Fibroblast of villous mesenchyme (primary cell): ENCODE measurements at regions not wholly inside any gene's neighbourhood (a gene's known extent, or its start where the extent isn't known, plus 50 kb on each side); places are given as distances from the start of the nearest gene placed in this dataset.

Source experiments
- DNase-seq: peaks from one replicate; pipeline ENCODE4 v3.0.0-alpha.2; 2010; ENCODE audit warnings: low read depth
- H3K4me3 ChIP-seq: 2 replicates; pipeline ENCODE4 v1.5.1; 2011; ENCODE audit warnings: low read depth, mild to moderate bottlenecking, low read length
- CTCF ChIP-seq: IDR thresholded peaks from 2 replicates; pipeline ENCODE4 v1.5.1; 2012; ENCODE audit warnings: low read depth, mild to moderate bottlenecking, low read length; ENCODE audit not compliant: insufficient read depth

- H3K4me3 ChIP-seq: no peak overlapping the region
- no peak for DNase-seq
- TF ChIP-seq CTCF: no peak
Observed at GRCh38 chr2:223121283-223121682, 69.3 kb downstream of the KCNE4 start.

DNA sequence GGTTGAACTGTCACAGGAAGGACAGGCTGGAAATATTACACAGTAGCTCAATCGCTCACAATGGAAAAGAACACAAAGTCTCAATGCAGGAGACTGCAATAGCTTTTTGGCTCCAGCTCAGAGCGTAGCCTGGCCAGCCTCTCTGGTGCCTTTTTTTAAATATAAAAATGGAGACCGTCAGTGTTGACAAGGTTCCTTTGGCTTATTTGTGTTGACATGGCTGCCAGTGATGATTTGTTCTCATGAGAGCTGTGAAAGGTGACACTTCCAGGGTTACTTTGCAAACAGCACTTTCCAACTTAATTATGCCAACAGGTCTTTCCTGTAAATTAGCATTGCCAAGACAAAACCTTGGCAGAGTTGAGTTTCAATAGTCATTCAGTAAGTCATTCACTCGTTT, 70.8 kb downstream of the KCNE4 start:
- H3K4me3 ChIP-seq: no peak overlapping the region
- no peak for TF ChIP-seq CTCF
- DNase-seq: no peak

DNA sequence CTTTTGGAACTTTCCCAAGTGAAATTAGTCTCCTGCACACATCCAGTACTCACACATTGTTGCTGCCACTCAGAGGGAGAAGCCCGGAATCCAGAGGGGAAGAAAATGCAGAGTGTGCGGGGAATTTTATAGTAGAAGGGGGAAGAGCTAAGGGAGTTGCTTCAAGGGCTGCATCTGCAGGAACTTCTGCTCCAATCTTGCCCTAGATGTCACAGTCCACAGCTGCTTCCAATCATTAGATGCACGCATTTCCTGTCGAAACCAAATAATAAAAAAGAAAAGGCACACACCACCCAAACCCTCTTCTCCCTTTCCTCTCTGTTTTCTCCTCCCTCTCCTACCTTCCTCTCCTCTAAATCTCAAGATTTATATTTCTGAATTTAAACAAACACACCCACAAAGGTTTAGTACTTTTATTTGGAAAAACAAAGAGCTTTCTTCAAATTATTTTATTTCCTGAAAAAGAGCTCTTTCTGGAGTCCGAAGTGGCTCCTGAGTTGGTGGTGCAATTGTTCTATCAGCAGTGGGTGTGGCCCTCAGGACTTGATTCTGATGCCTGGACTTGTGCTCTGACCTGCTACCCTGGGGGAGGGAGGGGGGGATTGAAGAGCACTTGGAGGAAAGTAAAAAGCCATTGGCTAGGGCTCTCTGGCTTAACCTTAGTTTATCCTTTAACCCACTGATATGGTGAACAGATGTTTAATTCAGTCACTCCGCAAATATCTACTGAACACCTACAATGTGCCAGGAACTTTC, 72.0 kb downstream of the KCNE4 start:
- no peak for TF ChIP-seq CTCF
- no peak overlapping the region for H3K4me3 ChIP-seq
- DNase-seq: peak; percentile 66

GRCh38 chr2:223141606-223142005, 89.6 kb downstream of the KCNE4 start:
- DNase-seq: peak; percentile 14
- TF ChIP-seq CTCF: no peak
- H3K4me3 ChIP-seq: no peak overlapping the region

GRCh38 chr2:223142118-223142517, 90.1 kb downstream of the KCNE4 start:
- no peak for DNase-seq
- TF ChIP-seq CTCF: no peak
- H3K4me3 ChIP-seq: no peak overlapping the region

- no peak for DNase-seq
- H3K4me3 ChIP-seq: no peak overlapping the region
- TF ChIP-seq CTCF: no peak
Observed at GRCh38 chr2:223147431-223147830, 95.4 kb downstream of the KCNE4 start.

DNA sequence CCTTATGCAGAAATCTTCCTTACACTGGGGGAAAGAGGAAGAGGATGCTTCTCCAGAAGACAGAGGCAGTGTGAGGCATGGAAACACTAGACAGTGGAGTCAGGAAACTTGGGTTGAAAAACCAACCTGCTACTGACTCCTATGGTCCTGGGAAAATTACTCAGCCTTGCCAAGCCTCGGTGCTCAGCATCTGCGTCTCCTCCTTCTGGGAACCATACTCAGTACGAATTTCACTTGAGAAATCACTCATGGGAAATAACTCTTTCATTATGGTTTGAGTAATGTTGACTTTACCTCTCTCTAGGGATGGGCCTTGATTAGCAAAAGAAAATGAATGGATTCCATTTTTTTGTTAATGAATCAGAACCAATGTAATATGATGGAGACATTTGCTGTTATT, 96.5 kb downstream of the KCNE4 start:
- no peak for DNase-seq
- H3K4me3 ChIP-seq: no peak overlapping the region
- TF ChIP-seq CTCF: no peak
